WERI-Rb-1 (cell line): ENCODE measurements at regions not wholly inside any gene's neighbourhood (a gene's known extent, or its start where the extent isn't known, plus 50 kb on each side); places are given as distances from the start of the nearest gene placed in this dataset.

Source experiments
- DNase-seq: peaks from one replicate; pipeline ENCODE4 v3.0.0-alpha.2; 2020
- H3K27ac ChIP-seq: fragments of 250-450 bp; sonication (Bioruptor Pico); 2 replicates; pipeline ENCODE4 v1.5.1; 2020; ENCODE audit warnings: mild to moderate bottlenecking, moderate library complexity
- H3K27me3 ChIP-seq: fragments of 250-450 bp; sonication (Bioruptor Pico); 2 replicates; pipeline ENCODE4 v1.5.1; 2021; ENCODE audit warnings: mild to moderate bottlenecking, low read depth, moderate library complexity; ENCODE audit not compliant: insufficient read depth, severe bottlenecking
- H3K36me3 ChIP-seq: fragments of 250-450 bp; sonication (Bioruptor Pico); 2 replicates; pipeline ENCODE4 v1.5.1; 2020; ENCODE audit warnings: mild to moderate bottlenecking, moderate library complexity
- H3K4me3 ChIP-seq: 2 replicates; pipeline ENCODE4 v1.5.1; 2011; ENCODE audit warnings: low read depth, mild to moderate bottlenecking, control low read depth, low read length
- H3K9me3 ChIP-seq: fragments of 250-450 bp; sonication (Bioruptor Pico); 2 replicates; pipeline ENCODE4 v1.5.1; 2021; ENCODE audit warnings: mild to moderate bottlenecking, moderate library complexity; ENCODE audit not compliant: severe bottlenecking
- CTCF ChIP-seq: IDR thresholded peaks from 2 replicates; pipeline ENCODE4 v1.5.1; 2011; ENCODE audit warnings: low read depth, mild to moderate bottlenecking, control low read depth, inconsistent platforms, low read length

GRCh38 chr13:97809576-97809975 lies 143.9 kb upstream of the IPO5 start:
- no peak overlapping the region for H3K27ac ChIP-seq
- H3K36me3 ChIP-seq = no peaks in the 10 kb centered on the region
- TF ChIP-seq CTCF = no peak
- no peak for DNase-seq
- no peak overlapping the region for H3K4me3 ChIP-seq
- peaks cover 2% of the 10 kb centered on the region for H3K9me3 ChIP-seq
- no peaks in the 10 kb centered on the region for H3K27me3 ChIP-seq

- Histone ChIP-seq H3K36me3 (no peaks in the 10 kb centered on the region), H3K9me3 (peaks cover under 1% of the 10 kb centered on the region), H3K27me3 (no peaks in the 10 kb centered on the region), H3K4me3 (no peak overlapping the region), H3K27ac (no peak overlapping the region)
- no peak for DNase-seq
- TF ChIP-seq CTCF = peak; percentile 39
Observed at GRCh38 chr13:97810152-97810551, 143.3 kb upstream of the IPO5 start.

- Histone ChIP-seq H3K36me3 (no peaks in the 10 kb centered on the region), H3K9me3 (no peaks in the 10 kb centered on the region), H3K4me3 (no peak overlapping the region), H3K27me3 (no peaks in the 10 kb centered on the region), H3K27ac (no peak overlapping the region)
- no peak for DNase-seq
- no peak for TF ChIP-seq CTCF
Observed at GRCh38 chr13:97822377-97822776, 131.1 kb upstream of the IPO5 start.

GRCh38 chr13:97826421-97827012 lies 127.0 kb upstream of the IPO5 start:
- DNase-seq = no peak
- Histone ChIP-seq H3K4me3 (no peak overlapping the region), H3K36me3 (no peaks in the 10 kb centered on the region), H3K9me3 (no peaks in the 10 kb centered on the region), H3K27ac (no peak overlapping the region), H3K27me3 (no peaks in the 10 kb centered on the region)
- TF ChIP-seq CTCF = no peak

- no peak for DNase-seq
- TF ChIP-seq CTCF = no peak
- no peak overlapping the region for H3K4me3 ChIP-seq
Observed at GRCh38 chr13:97834250-97834649, 119.2 kb upstream of the IPO5 start.

GRCh38 chr13:97843189-97843588 lies 110.3 kb upstream of the IPO5 start:
- Histone ChIP-seq H3K4me3 (no peak overlapping the region), H3K36me3 (no peaks in the 10 kb centered on the region), H3K27me3 (no peaks in the 10 kb centered on the region), H3K27ac (no peak overlapping the region), H3K9me3 (no peaks in the 10 kb centered on the region)
- no peak for TF ChIP-seq CTCF
- DNase-seq = no peak

More at GRCh38 chr13:97834250-97834649, 119.2 kb upstream of the IPO5 start:
- no peaks in the 10 kb centered on the region for H3K36me3 ChIP-seq
- H3K27me3 ChIP-seq = no peaks in the 10 kb centered on the region
- H3K27ac ChIP-seq = no peak overlapping the region
- H3K9me3 ChIP-seq = peaks cover 3% of the 10 kb centered on the region
